Smooth muscle cell (in vitro differentiated cells): ENCODE measurements at regions not wholly inside any gene's neighbourhood (a gene's known extent, or its start where the extent isn't known, plus 50 kb on each side); places are given as distances from the start of the nearest gene placed in this dataset.

Source experiments
- DNase-seq: peaks from one replicate; lab custom pipeline; 2025; ENCODE audit not compliant: unreplicated experiment; lab: John Stamatoyannopoulos, UW
- H2AFZ ChIP-seq: fragments of 200-600 bp; sonication (generic); 2 replicates; pipeline ENCODE4 v1.6.0; 2016; ENCODE audit warnings: antibody characterized with exemption, low read depth, mild to moderate bottlenecking
- H3F3A ChIP-seq: fragments of 200-600 bp; sonication (generic); 2 replicates; pipeline ENCODE4 v1.6.0; 2017; ENCODE audit warnings: antibody characterized with exemption, low read depth
- H3K27ac ChIP-seq: fragments of 200-600 bp; sonication (generic); 2 replicates; pipeline ENCODE4 v1.5.1; 2016; ENCODE audit warnings: low read depth, mild to moderate bottlenecking
- H3K27me3 ChIP-seq: fragments of 200-600 bp; sonication (generic); 2 replicates; pipeline ENCODE4 v1.6.1; 2016; ENCODE audit warnings: low read depth, mild to moderate bottlenecking
- H3K36me3 ChIP-seq: fragments of 200-600 bp; sonication (generic); 2 replicates; pipeline ENCODE4 v1.5.1; 2016; ENCODE audit warnings: low read depth
- H3K4me1 ChIP-seq: fragments of 200-600 bp; sonication (generic); 2 replicates; pipeline ENCODE4 v1.5.1; 2016; ENCODE audit warnings: low read depth
- H3K4me2 ChIP-seq: fragments of 200-600 bp; sonication (generic); 2 replicates; pipeline ENCODE4 v1.6.0; 2016; ENCODE audit warnings: mild to moderate bottlenecking
- H3K4me3 ChIP-seq: fragments of 200-600 bp; sonication (generic); 2 replicates; pipeline ENCODE4 v1.5.1; 2016; ENCODE audit warnings: mild to moderate bottlenecking
- H3K79me2 ChIP-seq: fragments of 200-600 bp; sonication (generic); 2 replicates; pipeline ENCODE4 v1.6.0; 2016; ENCODE audit warnings: low read depth, mild to moderate bottlenecking
- H3K9ac ChIP-seq: fragments of 200-600 bp; sonication (generic); 2 replicates; pipeline ENCODE4 v1.6.0; 2016; ENCODE audit warnings: low read depth
- H3K9me3 ChIP-seq: fragments of 200-600 bp; sonication (generic); replicated peaks from 2 replicates; pipeline ENCODE4 v1.5.1; 2016; ENCODE audit warnings: low read depth
- H4K20me1 ChIP-seq: fragments of 200-600 bp; sonication (generic); 2 replicates; pipeline ENCODE4 v1.6.0; 2016; ENCODE audit warnings: low read depth
- WGBS: methylation state at CpG from one replicate; pipeline ENCODE4 v1.1.7; 2016; ENCODE audit warnings: low lambda C conversion rate; 5-methylcytosine and 5-hydroxymethylcytosine counted together
- TF ChIP-seq, protein P1 (sequence below): fragments of 200-600 bp; sonication (generic); IDR thresholded peaks from 2 replicates; pipeline ENCODE4 v1.5.1; 2017; ENCODE audit warnings: borderline replicate concordance, mild to moderate bottlenecking, antibody characterized with exemption; ENCODE audit not compliant: insufficient read depth, poor library complexity, severe bottlenecking

DNA sequence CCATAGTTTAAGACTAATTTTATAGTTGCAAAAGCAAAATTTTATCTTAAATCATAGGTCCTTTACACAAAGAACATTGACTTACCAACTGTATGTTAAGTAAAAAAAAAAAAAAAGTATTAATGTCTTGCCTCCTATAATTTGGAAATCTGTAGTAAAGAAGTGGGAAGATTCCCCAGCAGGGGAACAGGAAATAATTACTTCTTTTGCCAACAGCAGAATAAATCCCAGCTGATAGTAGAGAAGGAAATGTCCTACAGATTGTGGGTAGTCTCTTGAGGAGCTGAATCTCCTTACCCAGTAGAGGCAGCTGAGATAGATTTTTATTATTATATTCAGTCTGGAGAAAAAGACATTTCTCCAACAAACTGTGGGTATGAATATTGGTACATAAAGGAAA is 193.7 kb downstream of the SLC6A15 start:
- Histone ChIP-seq H3K79me2 (no peaks in the 10 kb centered on the region), H4K20me1 (no peaks in the 10 kb centered on the region), H3K4me2 (no peak overlapping the region), H3K9me3 (no peaks in the 10 kb centered on the region), H3K4me3 (no peak overlapping the region), H3K4me1 (no peaks in the 10 kb centered on the region), H3K27me3 (no peaks in the 10 kb centered on the region), H3F3A (no peaks in the 10 kb centered on the region), H3K9ac (no peak overlapping the region), H2AFZ (peak overlapping the region; percentile 8), H3K36me3 (no peaks in the 10 kb centered on the region), H3K27ac (no peak overlapping the region)
- TF ChIP-seq, protein P1, sequence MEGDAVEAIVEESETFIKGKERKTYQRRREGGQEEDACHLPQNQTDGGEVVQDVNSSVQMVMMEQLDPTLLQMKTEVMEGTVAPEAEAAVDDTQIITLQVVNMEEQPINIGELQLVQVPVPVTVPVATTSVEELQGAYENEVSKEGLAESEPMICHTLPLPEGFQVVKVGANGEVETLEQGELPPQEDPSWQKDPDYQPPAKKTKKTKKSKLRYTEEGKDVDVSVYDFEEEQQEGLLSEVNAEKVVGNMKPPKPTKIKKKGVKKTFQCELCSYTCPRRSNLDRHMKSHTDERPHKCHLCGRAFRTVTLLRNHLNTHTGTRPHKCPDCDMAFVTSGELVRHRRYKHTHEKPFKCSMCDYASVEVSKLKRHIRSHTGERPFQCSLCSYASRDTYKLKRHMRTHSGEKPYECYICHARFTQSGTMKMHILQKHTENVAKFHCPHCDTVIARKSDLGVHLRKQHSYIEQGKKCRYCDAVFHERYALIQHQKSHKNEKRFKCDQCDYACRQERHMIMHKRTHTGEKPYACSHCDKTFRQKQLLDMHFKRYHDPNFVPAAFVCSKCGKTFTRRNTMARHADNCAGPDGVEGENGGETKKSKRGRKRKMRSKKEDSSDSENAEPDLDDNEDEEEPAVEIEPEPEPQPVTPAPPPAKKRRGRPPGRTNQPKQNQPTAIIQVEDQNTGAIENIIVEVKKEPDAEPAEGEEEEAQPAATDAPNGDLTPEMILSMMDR, result no peak
- DNase-seq, result no peak

DNA sequence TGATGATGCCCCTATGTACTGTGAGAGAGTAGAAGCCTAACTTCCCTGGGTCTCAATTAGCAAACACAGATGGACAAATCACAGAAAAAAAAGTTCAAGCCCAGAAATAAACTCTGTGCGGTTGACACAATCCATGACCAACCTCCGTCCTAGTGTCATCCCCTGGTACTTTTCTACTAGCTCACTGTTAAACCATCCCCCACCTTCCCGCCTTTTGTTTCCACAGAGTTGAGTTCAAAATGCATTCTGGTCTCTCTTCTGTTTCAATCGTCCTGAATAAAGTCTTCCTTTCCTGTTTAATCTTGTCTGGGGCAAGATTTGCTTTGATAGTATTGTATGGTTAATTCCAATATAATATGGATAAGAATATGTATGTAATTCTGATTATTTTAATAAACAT is 199.9 kb downstream of the SLC6A15 start:
- no peak overlapping the region for H2AFZ ChIP-seq
- DNase-seq, result no peak
- no peaks in the 10 kb centered on the region for H3K4me1 ChIP-seq
- TF ChIP-seq, protein P1, result no peak
- no peaks in the 10 kb centered on the region for H3K79me2 ChIP-seq
- H3K27ac ChIP-seq, result no peak overlapping the region
- H3K4me2 ChIP-seq, result no peak overlapping the region
- H3F3A ChIP-seq, result no peaks in the 10 kb centered on the region
- H3K9ac ChIP-seq, result no peak overlapping the region
- H3K4me3 ChIP-seq, result no peak overlapping the region
- H3K9me3 ChIP-seq, result no peaks in the 10 kb centered on the region
- WGBS, result 83% methylated on average over 4 of the region's 4 CpGs
- no peaks in the 10 kb centered on the region for H4K20me1 ChIP-seq
- no peaks in the 10 kb centered on the region for H3K27me3 ChIP-seq
- no peaks in the 10 kb centered on the region for H3K36me3 ChIP-seq

DNA sequence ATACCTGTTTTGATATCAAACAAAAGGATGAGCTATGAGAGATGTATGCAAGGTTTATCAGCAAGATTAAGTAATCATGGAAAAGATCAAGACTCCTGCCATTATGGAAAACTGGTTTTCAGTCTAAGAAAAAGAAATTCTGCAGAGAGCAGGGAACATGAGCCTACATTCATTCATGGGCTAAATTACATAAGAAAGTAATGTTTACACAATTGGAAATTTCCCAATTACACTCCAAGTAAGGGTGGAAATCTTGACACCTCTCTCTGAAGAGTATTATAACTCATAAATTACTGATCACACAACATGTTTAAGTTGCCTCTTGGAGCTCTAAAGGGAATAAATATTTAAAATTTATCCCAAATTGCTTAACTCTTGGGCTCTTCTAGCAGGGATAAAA is 206.2 kb downstream of the SLC6A15 start:
- Histone ChIP-seq H2AFZ (no peak overlapping the region), H4K20me1 (no peaks in the 10 kb centered on the region), H3K9ac (no peak overlapping the region), H3K36me3 (no peaks in the 10 kb centered on the region), H3K4me3 (no peak overlapping the region), H3F3A (no peaks in the 10 kb centered on the region), H3K4me2 (no peak overlapping the region), H3K27me3 (no peaks in the 10 kb centered on the region), H3K27ac (no peak overlapping the region), H3K79me2 (no peaks in the 10 kb centered on the region), H3K4me1 (peaks cover 4% of the 10 kb centered on the region), H3K9me3 (no peaks in the 10 kb centered on the region)
- DNase-seq, result no peak
- TF ChIP-seq, protein P1, result no peak

DNA sequence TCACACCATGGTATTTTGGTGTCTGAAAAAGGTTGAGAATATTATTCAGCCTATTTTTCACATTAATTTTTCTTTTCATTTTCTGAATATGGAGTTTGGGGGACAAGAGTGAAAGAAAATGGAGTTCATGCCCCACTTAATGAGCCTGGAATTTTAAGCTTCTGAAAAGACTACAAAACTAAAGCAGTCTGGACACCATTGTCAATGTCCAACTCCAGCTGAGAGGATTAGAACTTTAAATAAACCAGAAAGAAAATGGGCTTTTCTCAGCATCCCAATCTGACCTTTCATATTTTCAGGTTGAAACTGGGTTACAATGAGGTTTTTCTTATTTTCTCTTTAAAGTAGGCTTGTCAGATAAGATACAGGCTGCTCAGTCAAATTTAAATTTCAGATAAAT is 207.7 kb downstream of the SLC6A15 start:
- H3K27me3 ChIP-seq, result no peaks in the 10 kb centered on the region
- H3K9ac ChIP-seq, result no peak overlapping the region
- TF ChIP-seq, protein P1, result no peak
- H2AFZ ChIP-seq, result no peak overlapping the region
- no peaks in the 10 kb centered on the region for H4K20me1 ChIP-seq
- H3F3A ChIP-seq, result no peaks in the 10 kb centered on the region
- H3K9me3 ChIP-seq, result no peaks in the 10 kb centered on the region
- no peak overlapping the region for H3K27ac ChIP-seq
- H3K36me3 ChIP-seq, result no peaks in the 10 kb centered on the region
- no peak for DNase-seq
- no peak overlapping the region for H3K4me2 ChIP-seq
- peaks cover 4% of the 10 kb centered on the region for H3K4me1 ChIP-seq
- H3K4me3 ChIP-seq, result no peak overlapping the region
- no peaks in the 10 kb centered on the region for H3K79me2 ChIP-seq
